ENCODE measurements at regions not wholly inside any gene's neighbourhood (a gene's known extent, or its start where the extent isn't known, plus 50 kb on each side); places are given as distances from the start of the nearest gene placed in this dataset.

- TF ChIP-seq POLR2A (IDR thresholded peaks at IDR 0.05) (no peak), POLR2AphosphoS5 (IDR thresholded peaks at IDR 0.05) (no peak)
- TF ChIP-seq, protein P1, sequence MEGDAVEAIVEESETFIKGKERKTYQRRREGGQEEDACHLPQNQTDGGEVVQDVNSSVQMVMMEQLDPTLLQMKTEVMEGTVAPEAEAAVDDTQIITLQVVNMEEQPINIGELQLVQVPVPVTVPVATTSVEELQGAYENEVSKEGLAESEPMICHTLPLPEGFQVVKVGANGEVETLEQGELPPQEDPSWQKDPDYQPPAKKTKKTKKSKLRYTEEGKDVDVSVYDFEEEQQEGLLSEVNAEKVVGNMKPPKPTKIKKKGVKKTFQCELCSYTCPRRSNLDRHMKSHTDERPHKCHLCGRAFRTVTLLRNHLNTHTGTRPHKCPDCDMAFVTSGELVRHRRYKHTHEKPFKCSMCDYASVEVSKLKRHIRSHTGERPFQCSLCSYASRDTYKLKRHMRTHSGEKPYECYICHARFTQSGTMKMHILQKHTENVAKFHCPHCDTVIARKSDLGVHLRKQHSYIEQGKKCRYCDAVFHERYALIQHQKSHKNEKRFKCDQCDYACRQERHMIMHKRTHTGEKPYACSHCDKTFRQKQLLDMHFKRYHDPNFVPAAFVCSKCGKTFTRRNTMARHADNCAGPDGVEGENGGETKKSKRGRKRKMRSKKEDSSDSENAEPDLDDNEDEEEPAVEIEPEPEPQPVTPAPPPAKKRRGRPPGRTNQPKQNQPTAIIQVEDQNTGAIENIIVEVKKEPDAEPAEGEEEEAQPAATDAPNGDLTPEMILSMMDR (IDR thresholded peaks at IDR 0.05): no peak
Measured at GRCh38 chr5:93649234-93649900, 66.3 kb downstream of the NR2F1 start.
